Activated CD8-positive, alpha-beta memory T cell treated with anti-CD3 and anti-CD28 coated beads, Interleukin-2, amount 50 U/mL, for 48 hours (primary cell): ENCODE measurements at regions not wholly inside any gene's neighbourhood (a gene's known extent, or its start where the extent isn't known, plus 50 kb on each side); places are given as distances from the start of the nearest gene placed in this dataset.
"Not testable (repeated sequence)": the region's sequence is repeated elsewhere in the genome, so short reads cannot be mapped to it uniquely, and the experiment has no call there.

Source experiments
- DNase-seq: peaks from one replicate; pipeline ENCODE4 v3.0.0-alpha.2; 2020

DNA sequence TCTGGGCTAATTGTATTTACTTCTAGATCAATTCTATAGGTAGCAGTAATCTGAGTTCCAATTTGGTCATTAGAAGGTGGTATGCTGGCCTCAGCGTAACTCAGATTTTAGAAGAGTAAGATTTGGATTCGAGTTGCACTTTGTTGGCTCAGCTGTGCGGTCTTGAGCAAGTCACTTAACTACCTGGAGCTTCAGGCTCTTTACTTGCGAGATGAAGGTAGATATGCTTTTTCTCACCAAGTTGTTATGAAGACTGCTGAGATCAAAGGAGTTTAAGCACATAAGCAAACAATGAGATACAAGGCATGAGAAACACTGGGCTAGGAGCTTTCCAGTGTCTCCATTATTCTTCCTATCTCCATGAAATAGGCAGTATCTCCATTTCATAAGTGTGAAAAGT lies 133.8 kb upstream of the RANBP3L start:
- DNase-seq = no peak

DNA sequence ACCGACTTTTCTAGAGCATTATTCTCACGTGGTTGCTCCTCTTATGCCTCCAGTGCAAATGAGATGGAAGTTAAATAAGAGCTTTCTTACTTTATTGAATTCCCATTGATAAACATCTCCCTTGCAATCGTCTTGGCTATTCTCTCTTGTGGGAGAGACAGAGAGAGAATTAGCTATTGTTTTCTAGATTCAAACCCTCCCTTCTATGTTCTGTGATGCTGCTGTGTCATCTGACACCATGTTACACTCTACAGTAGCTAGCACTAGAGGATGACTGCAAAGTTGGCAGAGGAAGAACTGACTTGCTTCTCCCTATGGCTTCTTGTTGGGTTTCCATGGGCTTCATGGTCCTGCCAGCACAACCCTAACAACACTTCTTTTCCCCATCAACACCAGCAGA lies 134.6 kb upstream of the RANBP3L start:
- no peak for DNase-seq

DNA sequence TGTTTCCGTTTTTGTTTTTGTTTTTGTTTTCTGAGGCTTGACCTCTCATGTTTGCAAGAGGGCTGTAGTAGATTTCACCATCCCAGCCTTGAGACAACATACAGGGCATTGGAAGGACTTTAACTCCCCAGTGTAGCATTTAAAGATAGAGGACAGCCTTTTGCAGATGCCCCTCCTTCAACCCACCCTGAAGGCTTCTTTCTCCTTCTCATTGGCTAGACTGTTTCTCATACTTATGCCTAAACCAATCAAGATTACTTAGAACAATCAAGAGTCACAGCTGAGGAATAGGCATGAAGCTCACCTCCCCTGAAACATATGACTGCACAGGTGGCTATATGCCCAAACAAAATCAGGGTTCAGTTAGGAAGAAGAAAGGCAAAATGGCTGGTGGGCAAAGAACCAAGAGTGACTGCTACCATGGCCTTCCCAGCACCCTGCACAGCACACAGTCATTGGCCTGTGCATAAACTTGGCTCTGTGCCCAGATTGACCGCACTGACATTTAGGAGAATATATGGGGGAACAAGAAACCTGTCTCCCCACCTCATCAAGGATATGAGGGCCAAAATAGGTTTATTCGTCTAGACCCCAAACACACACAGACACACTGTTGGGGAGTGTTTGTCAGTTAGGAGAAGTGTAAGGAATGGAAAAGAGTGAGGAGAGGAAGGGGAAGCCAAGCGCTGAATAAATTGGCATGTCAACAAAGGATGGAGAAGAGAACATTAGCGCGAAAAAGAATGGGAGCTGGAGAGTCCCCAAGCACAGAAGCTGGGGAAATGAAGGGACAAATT lies 137.3 kb upstream of the RANBP3L start:
- no peak for DNase-seq

DNA sequence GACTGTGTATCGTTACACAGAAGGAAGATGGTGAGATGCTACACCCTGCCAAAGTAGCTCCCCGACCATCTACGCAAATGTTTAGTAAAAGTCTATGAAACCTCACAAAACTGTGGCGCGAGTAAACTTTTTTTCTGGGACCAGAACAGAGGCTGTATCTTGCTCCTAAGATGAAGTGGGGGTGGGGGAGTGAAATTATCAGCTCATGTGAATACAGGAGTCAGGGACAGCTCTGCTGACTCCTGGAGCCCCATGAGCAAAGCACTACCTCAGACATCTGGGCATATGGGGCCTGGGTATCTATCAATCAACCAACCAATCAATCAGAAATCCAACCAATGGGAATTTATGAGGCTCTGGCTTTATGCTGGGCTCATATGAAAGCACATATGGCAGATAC lies 138.6 kb upstream of the RANBP3L start:
- DNase-seq = no peak

DNA sequence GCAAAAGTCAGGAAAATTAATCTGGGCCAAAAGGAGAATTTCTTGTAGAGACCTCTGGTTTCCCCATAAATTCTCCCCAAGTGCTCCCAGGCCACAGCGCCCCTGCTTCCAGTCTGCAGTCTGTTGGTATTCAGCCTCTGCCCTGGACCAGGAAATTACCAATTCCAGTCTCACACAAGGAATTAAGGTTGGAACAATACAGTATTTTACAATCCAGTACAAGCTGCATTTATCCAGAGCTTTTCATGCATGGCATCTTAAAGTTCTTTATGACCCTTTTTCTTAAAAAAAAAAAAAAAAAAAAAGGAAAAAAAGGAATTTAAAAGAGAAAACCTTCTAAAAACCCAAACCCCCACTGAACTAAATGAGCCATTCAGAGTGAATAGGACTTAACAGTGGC lies 139.6 kb upstream of the RANBP3L start:
- DNase-seq = no peak

DNA sequence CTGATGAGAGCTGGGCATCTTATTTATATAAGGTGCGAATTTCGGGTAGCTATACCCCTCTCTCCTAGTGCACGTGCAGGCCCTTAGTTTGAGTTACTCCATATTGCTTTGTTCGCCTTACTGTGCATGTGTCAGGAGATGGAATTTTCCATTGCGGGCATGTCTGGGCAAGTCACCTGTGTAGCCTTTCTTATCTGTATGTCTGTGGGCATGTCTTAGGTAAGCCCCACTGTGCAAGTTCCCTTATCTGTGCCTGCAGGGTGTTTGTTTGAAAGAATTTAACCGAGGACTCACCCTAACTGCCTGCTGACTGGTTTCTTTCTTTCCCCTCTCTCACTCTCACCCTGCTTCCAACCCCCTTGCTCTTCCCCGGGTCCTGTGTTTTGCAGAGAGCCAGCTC lies 140.7 kb upstream of the RANBP3L start:
- no peak for DNase-seq

DNA sequence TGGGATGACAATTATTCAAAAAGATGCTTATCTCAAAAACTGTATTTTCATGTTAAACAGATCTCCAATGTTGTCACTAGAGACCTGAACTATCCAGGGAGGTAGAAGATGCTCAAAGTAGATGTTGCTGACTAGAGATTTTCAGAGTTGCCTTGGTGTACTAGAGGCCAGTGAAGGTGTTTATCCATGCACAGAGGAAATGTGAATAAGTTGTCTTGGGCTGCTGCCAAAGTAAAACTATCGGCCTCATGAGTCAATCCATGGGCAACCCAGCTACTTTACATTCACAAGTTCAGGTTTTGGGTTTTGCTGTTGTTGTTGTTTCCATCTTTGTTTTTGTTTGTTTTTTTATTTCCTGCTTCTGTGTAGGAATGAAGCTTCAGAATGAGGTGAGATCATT lies 141.1 kb upstream of the RANBP3L start:
- DNase-seq = no peak

DNA sequence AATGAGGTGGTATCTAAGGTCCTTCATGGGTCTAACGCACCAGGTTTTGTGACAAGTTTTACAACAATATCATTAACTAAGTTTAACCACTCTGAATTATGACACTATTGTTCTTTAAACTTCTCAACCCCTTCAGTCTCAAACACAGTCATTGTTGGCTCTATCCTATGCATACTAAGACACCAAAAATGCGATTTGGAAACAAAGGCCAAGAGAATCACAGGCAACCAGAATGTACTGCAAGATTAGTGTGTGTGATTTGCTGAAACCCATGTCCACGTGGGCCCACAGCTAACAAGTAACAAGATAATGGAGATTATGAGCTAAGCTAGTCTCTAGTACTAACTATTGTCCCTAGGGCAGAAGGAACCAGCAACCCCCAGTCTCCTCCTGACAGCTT lies 142.2 kb upstream of the RANBP3L start:
- DNase-seq = no peak

DNA sequence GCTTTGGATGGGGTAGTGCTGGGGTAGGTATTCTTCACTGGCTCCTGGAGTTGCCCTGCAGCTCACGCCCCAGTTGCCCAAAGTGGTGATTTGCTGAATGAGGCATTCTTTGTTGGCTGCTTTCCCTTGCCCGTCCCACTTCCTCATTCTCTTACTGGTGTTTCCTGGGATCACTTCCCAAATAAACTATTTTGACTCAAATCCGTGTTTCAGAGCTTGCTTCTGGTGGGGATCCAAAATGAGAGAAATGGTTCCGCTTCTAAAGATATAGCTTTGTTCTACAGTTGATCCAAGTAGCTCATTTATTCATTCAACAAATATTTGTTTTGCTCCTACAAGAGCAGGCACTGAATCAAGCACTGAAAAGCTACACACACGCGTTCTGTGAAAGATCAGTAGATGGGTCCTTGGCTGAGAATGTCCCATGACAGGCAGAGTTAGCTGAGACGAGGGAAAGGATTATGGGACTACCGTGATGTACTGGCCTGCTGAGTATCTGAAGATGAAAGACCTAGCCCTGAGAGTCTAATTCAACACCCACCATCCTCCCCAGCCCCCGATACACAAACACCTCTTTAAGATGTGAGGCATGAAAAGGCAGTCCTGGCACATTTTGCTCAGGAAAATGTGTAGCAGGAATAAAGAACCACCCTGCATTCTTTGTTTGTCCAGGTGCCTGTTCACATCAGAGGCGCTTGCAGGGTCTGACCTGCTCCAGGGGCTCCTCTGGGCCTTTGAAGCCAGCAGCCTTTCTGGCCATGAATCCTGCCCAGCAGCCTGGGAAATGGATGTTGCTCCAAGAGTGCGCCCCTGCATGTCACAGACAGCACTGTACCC lies 143.1 kb upstream of the RANBP3L start:
- DNase-seq = no peak

DNA sequence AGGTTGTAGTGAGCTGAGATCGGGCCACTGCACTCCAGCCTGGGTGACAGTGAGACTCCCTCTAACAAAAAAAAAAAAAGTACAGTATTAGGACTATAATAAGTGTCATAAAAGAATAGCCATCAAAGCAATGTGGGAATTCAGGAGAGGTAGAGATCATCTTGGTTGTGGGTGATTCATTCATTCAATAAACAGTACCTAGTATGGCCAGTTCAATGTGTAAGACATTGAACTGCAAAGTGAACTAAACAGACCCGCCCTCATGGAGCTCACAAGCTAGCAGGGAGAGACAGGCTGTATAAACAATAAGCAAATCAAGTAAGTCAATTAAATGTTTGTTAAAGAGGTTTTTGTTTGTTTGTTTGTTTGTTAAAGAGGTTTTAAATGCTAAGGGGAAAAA lies 146.1 kb upstream of the RANBP3L start:
- DNase-seq = no peak

DNA sequence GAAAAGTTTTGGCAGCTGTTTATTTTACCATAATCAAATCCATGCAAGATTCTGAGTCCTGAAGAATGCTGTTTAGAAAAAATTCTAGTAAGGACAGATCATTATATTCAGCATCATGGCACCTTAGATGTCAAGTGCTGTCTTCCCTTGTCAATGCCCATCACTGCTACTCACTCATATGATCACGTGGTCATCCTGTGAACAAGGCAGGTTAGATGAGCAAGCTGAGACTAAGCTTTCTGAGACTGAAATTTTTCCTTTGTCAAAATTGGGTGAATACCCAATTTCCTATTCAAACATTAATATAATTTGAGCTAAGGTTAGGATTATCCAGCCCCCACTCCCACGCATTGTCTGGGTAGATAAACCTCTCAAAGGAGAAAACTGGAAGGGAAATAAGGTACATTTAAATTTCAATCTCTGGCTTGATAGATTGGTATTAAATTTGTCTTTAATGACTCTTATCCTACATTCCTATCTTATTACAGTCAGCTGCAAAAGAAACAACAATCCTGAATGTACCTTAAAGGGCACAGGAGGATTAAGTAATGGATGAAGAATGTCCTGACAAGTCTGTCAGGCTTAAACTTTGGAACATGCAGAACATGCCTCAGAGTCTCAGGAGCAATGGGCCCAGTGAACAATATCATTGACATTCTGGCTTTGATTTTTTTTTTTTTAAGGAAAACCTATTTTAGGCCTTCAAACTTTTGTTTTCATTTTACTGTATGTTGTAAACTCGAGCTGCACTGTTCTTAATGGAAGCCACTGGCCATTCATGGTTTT lies 148.7 kb upstream of the RANBP3L start:
- DNase-seq = no peak

DNA sequence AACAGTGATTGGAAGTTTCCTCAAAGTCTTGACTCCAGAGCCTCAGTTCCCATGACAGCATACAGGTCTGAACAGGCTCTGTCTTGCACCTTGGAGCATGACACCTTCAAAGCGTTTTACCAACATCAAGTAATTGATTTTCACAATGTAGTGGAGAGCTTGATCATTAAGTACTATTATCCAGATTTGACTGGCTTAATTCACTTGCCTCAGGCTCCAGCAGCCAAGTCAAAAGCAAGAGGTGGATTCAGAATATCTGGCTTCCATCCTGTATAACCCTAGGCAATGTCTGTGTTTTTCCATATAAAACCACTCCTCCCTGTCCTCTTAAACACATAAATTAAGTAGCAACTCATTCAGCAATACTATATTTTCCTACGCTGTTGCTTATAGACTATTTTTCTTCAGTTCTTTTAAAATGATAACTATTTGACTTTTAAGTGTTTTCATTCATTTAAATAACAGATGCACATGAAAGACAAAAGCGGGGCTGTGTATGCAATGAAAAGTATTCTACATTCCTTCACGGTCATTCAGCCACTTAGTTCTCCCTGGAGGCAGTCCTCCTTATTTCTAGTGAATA lies 150.8 kb upstream of the RANBP3L start:
- DNase-seq = no peak

DNA sequence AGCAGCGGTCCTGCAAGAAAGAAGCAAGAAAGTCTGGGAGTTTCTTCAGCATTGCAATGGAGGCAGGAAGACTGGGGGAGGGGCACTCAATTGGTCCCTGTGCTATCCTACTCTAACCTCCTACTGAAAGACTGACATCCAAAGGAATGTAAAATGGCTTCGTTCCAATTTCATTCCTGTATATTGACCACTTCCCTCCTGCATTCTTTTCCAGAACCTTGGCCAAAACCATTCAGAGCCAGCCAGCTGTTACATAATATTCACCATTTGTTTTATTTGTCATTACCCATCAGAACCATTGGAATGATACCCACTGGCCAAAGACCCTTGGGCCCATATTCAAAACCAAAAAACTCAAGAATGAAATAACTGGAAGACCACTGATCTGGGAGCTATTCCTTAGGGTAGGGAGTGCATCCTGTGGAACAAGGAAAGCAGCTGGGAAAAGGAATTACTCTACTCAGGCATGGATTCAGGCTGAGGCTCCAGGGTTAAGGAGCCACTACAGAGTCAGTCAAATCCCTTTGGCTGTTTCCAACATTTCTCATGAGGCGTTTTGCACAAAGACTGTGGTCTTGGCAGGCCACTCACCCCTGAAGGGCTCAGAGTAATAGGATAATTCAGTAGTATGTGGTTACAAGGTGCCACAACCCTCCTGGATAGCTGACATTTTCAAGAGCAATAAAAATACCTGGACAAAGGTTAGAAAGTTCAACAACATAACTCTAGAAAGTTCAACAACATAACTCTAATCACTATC lies 148.7 kb upstream of the SLC1A3 start:
- no peak for DNase-seq

DNA sequence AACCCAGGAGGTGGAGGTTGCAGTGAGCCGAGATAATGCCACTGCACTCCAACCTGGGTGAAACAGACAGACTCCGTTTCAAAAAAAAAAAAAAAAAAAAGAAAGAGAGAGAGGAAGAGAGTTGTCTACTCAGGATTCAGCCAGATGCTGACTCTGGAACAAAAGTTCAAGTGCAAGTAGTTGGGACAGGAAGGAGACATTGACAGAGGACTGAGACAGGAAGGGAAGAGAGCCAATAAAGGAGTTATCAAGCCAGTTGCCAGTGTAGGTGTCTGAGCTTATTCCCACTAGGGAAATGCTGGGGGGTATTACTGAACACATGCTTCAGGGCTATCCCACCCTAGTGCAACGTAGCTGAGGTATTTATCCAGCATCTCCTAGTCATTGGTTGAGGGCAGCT lies 147.7 kb upstream of the SLC1A3 start:
- no peak for DNase-seq

DNA sequence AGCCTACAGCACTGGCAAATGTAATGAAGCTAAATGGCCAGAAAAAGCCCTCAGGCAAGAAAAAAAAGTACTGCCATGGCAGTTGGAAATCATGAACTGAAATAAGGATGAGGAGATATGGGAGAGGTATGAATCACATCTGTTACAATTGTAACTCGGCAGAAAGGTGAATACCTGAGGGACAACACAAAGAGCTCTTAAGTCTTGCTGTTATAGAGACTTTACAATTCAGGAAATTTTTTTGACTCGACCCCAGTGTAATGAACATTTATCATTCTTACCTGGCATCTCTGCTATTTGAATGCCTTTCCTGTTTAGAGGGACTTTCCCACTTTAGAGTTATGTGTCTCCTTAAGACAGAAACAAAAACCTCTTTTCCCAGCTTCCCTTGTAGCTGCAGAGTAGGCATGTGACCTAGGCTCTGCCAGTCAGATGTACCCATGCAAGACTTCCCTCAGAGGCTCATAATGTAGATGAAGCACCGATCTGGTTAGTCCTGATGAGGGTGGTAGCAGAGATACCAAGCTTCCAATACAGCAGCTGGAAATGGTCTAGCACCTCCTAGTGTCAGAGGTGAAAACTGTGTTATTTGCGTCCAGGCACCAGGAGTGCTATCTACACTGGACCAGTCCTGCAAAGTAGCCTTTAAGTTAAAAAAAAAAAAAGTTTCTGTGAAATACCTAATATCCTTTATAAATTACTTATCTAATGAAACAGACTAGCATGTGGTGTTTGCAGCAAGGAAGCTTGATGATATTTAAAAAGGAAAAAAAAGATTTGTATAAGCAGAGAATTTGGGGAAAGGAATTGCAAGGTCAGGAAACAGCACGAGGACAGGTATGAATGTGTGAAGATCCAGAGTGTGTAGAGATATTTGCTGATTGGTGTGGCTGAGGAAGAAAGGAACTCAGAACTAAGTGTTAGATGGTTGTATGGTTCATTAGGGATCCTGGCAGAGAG lies 146.9 kb upstream of the SLC1A3 start:
- no peak for DNase-seq

DNA sequence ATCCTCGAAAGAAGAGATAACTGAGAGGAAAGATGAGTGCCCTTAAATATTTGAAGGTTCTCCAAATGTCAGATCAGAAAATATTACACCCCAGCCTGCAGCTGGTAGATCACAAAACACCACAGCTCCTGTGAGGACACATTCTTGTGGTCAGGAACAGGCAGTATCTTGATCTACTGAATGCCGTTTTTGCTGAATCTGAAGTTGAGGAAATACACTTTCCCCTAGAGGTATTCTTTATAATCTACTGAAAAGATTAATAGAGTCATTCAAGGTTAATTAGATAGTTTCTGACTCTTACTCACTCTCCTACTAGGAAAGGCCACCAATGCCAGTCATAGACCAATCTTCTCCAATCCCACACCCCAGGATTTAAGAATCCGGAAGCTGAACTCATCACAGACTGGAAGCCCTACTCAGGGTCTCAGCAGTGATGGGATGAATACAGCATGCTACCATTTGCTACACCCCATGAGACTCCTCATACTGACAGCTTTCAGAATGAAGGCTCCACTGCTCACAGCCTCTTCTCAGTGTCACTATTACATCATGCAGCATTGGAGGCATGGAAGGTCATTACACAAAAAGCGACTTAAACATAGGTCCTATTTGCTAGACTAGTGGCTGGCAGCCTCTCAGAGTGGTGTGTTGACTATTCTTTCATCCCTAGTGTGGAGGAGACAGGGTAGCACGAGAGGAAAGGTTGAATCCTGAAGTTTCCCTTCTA lies 143.9 kb upstream of the SLC1A3 start:
- no peak for DNase-seq

DNA sequence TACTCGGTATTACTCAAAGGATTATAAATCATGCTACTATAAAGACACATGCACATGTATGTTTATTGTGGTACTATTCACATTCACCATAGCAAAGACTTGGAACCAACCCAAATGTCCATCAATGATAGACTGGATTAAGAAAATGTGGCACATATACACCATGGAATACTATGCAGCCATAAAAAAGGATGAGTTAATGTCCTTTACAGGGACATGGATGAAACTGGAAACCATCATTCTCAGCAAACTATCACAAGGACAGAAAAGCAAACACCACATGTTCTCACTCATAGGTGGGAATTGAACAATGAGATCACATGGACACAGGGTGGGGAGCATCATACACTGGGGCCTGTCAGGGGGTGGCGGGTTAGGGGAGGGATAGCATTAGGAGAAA lies 130.5 kb upstream of the SLC1A3 start:
- DNase-seq = not testable (repeated sequence)

DNA sequence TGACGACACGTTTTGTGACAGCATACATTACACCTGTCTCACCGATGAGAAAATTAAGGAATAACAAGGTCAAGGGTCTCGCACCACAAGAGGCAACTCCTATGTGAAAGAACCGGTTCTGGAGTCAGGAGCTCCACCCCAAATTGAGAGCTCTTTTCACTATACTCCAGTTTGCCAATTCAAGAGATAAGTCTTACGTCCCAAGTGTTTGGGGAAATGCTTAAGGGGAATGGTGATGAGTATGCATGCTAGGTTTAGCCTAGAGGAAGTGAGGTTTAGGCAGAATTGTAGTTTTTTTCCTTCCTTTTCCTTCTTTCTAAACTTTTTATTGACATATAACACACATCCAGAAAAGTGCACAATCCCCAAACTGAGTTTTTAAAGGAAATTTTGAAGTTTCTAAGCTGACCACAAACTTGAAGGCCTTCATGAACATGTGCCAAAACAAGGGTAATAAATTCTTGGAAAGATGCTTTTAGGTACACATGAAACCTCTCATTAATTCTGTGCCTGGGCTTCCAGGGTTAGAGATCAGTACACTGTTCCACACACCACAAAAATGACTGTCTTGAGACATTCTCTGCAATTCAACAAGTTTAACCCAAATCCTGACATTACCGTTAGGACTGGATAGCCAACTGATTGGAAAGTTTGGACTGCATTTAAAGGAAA lies 127.6 kb upstream of the SLC1A3 start:
- no peak for DNase-seq

DNA sequence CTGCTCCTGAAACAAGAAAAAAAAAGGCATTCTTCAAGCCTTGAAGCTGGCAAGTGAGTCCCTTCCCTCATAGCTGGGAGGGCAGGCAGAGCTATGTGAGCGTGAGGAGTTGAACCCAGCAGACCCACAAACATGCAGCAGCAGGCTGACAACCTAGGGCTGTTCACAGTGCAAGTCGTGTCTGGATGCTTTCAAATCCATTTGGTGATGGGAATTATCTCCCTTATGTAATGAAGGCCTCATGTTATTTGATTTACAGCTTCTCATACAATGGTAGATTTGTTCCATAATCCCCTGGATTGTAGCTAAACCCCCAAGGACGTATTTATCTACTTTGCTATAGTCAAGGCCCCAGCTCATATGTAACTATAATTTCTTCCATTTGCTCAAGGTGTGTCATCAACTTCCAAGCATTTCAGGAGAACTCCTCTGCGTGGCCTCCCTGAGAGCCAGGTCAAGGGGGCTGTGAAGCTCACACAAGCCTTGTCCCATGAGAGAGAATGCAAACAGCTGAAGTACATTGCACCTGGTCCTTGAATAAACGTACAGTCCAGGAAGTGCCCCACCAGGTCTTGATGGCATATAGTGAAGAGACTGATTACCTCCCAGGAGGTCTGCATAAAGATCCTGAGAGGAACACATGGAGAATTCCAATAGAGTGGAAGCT lies 124.8 kb upstream of the SLC1A3 start:
- DNase-seq = no peak
